Stomach (tissue), 4 donors: ENCODE measurements at regions not wholly inside any gene's neighbourhood (a gene's known extent, or its start where the extent isn't known, plus 50 kb on each side); places are given as distances from the start of the nearest gene placed in this dataset.

Experiments
- CTCF ChIP-seq, 7 experiments: fragments of 450-650 bp in 4 of 7; fragments of 200-600 bp in 3 of 7; sonication (generic) in 3 of 7; IDR thresholded peaks; one replicate each; pipeline ENCODE4 v1.5.1; 2016 to 2019; ENCODE audit warnings: antibody characterized with exemption in 7 of 7, control low read depth in 2 of 7, mild to moderate bottlenecking in 1 of 7
- EP300 ChIP-seq: sonication (generic); formaldehyde crosslinking; IDR thresholded peaks from one replicate; pipeline ENCODE4 v1.6.1; 2017; ENCODE audit warnings: antibody characterized with exemption
- POLR2A ChIP-seq, 4 donors: fragments of 450-650 bp; IDR thresholded peaks; one replicate each; pipeline ENCODE4 v1.6.1; 2016; ENCODE audit warnings: antibody characterized with exemption in 4 of 4, control low read depth in 2 of 4, mild to moderate bottlenecking in 1 of 4, moderate library complexity in 1 of 4

GRCh38 chr4:11831739-11832138 lies 403.0 kb upstream of the HS3ST1 start:
- TF ChIP-seq CTCF (IDR thresholded peaks at IDR 0.05): no peak
- no peak for TF ChIP-seq EP300
- TF ChIP-seq POLR2A (IDR thresholded peaks at IDR 0.05): no peak
